CD4-positive, alpha-beta memory T cell (primary cell): ENCODE measurements at regions not wholly inside any gene's neighbourhood (a gene's known extent, or its start where the extent isn't known, plus 50 kb on each side); places are given as distances from the start of the nearest gene placed in this dataset.
"Not testable (repeated sequence)": the region's sequence is repeated elsewhere in the genome, so short reads cannot be mapped to it uniquely, and the experiment has no call there.

Experiments used
- CTCF ChIA-PET: fragments of 350-600 bp; sonication (Branson Sonifier 250); formaldehyde crosslinking; loops from one replicate; lab custom pipeline; 2021; ENCODE audit warnings: inconsistent platforms; ENCODE audit not compliant: partially characterized antibody; lab: Charles Lee
- POLR2A ChIA-PET: fragments of 350-600 bp; sonication (Branson Sonifier 250); formaldehyde crosslinking; loops from one replicate; lab custom pipeline; 2021; ENCODE audit not compliant: partially characterized antibody; lab: Charles Lee
- DNase-seq, 5 donors: peaks; one replicate each; pipeline versions ENCODE4 v3.0.0 to v3.0.0-alpha.2; 2020 to 2022; ENCODE audit warnings: mixed read lengths in 1 of 5
- H3K27ac ChIP-seq: one replicate; pipeline ENCODE4 v1.7.0; 2013; ENCODE audit warnings: low read depth, low read length
- H3K27me3 ChIP-seq: 2 replicates; pipeline ENCODE4 v1.7.0; 2013; ENCODE audit warnings: mild to moderate bottlenecking, low read length, moderate library complexity; ENCODE audit not compliant: insufficient read depth
- H3K36me3 ChIP-seq: 2 replicates; pipeline ENCODE4 v1.7.0; 2013; ENCODE audit warnings: mild to moderate bottlenecking, low read length, moderate library complexity; ENCODE audit not compliant: insufficient read depth
- H3K4me1 ChIP-seq: 2 replicates; pipeline ENCODE4 v1.7.0; 2013; ENCODE audit warnings: mild to moderate bottlenecking, low read length, moderate library complexity; ENCODE audit not compliant: insufficient read depth
- H3K4me3 ChIP-seq, 2 donors: one replicate each; pipeline ENCODE4 v1.7.0; 2013; ENCODE audit warnings: low read length in 2 of 2, mild to moderate bottlenecking in 1 of 2
- H3K9me3 ChIP-seq, 2 donors: one replicate each; pipeline ENCODE4 v1.7.0; 2013; ENCODE audit warnings: low read length in 2 of 2, control low read depth in 1 of 2; ENCODE audit not compliant: control insufficient read depth in 1 of 2
- H3K27ac Mint-ChIP-seq, 7 donors: one replicate each; pipeline ENCODE4 v1.8.0; 2020 to 2021; ENCODE audit warnings: mixed read lengths in 7 of 7, mild to moderate bottlenecking in 6 of 7, inconsistent platforms in 3 of 7, moderate library complexity in 3 of 7
- H3K27me3 Mint-ChIP-seq, 2 donors: one replicate each; pipeline ENCODE4 v1.8.0; 2020 to 2021; ENCODE audit warnings: mixed read lengths in 2 of 2
- H3K36me3 Mint-ChIP-seq, 2 donors: one replicate each; pipeline ENCODE4 v1.8.0; 2020 to 2021; ENCODE audit warnings: mixed read lengths in 2 of 2, inconsistent platforms in 1 of 2, mild to moderate bottlenecking in 1 of 2
- H3K4me1 Mint-ChIP-seq, 4 donors: one replicate each; pipeline ENCODE4 v1.8.0; 2020 to 2021; ENCODE audit warnings: mixed read lengths in 4 of 4, mild to moderate bottlenecking in 1 of 4
- H3K4me3 Mint-ChIP-seq, 8 donors: one replicate each; pipeline ENCODE4 v1.8.0; 2020 to 2021; ENCODE audit warnings: mixed read lengths in 8 of 8, mild to moderate bottlenecking in 7 of 8, moderate library complexity in 6 of 8, inconsistent platforms in 3 of 8
- H3K9me3 Mint-ChIP-seq, 8 donors: one replicate each; pipeline ENCODE4 v1.8.0; 2020 to 2021; ENCODE audit warnings: mixed read lengths in 8 of 8, mild to moderate bottlenecking in 5 of 8, inconsistent platforms in 3 of 8, moderate library complexity in 1 of 8
- intact Hi-C: fragments of 100-400 bp; cut with micrococcal nuclease; formaldehyde crosslinking; loops from one replicate; pipeline ENCODE4 v1.15.1; 2023

DNA sequence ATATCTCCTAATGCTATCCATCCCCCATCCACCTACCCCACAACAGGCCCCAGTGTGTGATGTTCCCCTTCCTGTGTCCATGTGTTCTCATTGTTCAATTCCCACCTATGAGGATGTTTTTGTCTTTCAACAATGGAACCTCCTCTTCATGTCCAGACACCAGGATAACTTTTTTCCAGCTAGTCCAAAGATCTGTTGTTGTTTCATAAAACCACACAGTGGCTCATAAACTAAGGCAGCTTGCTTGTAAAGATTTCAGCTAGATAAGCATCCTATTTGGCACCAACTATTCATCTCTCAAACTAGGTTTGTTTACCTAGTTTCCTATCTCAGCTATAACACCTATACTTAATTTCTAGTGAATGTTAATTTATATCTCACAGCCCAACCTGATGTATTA is 937.7 kb downstream of the TRIB2 start:
- Mint-ChIP-seq H3K27me3 (no peaks in the 10 kb centered on the region), H3K9me3 (peaks cover 0 to 13% (median 4%) of the 10 kb centered on the region in 8 donors), H3K4me3 (no peak overlapping the region), H3K4me1 (no peaks in the 10 kb centered on the region), H3K27ac (no peak overlapping the region), H3K36me3 (no peaks in the 10 kb centered on the region)
- intact Hi-C loops: no loop called here
- H3K4me3 ChIP-seq: no peak overlapping the region
- H3K9me3 ChIP-seq: no peaks in the 10 kb centered on the region
- no peaks in the 10 kb centered on the region for H3K4me1 ChIP-seq
- H3K27me3 ChIP-seq: no peaks in the 10 kb centered on the region
- no peak for DNase-seq
- ChIA-PET POLR2A (no interaction called here), CTCF (no interaction called here)
- H3K27ac ChIP-seq: no peak overlapping the region
- no peaks in the 10 kb centered on the region for H3K36me3 ChIP-seq

DNA sequence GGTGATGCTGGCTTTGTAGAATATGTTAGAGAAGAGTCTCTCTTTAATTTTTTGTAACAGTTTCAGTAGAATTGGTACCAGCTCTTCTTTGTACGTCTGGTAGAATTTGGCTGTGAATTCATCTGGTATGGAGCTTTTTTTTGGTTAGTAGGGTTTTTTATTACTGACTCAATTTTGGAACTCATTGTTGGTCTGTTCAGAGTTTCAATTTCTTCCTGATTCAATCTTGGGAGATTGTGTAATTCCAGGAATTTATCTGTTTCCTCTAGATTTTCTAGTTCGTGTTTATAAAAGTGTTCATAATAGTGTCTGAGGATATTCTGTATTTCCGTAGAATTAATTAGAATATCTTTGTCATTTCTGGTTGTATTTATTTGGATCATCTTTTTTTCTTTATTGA is 943.5 kb downstream of the TRIB2 start:
- H3K9me3 ChIP-seq: no peaks in the 10 kb centered on the region
- no peaks in the 10 kb centered on the region for H3K4me1 ChIP-seq
- no peak for DNase-seq
- Mint-ChIP-seq H3K27me3 (no peaks in the 10 kb centered on the region), H3K4me1 (no peaks in the 10 kb centered on the region), H3K4me3 (no peak overlapping the region), H3K9me3 (peaks cover 2 to 6% (median 6%) of the 10 kb centered on the region in 8 donors), H3K36me3 (peaks cover 0 to 3% of the 10 kb centered on the region in 2 donors), H3K27ac (no peak overlapping the region)
- intact Hi-C loops: no loop called here
- no peaks in the 10 kb centered on the region for H3K36me3 ChIP-seq
- no peaks in the 10 kb centered on the region for H3K27me3 ChIP-seq
- no peak overlapping the region for H3K4me3 ChIP-seq
- CTCF ChIA-PET: no interaction called here
- H3K27ac ChIP-seq: no peak overlapping the region
- POLR2A ChIA-PET: no interaction called here

DNA sequence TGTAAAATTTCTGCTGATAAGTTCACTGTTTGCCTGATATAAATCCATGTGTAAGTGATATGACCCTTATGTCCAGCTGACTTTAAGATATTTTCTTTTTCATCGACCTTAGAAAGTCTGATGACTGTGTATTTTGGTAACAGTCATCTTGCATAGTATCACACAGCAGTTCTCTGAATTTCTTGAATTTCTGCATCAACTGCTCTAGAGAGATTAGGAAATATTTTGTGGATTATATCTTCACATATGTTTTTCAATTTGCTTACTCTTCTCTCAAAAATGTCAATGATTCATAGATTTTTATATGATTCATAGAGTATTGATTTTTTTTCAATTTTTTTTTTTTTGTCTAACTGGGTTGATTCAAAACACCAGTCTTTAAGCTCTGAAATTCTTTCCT is 945.3 kb downstream of the TRIB2 start:
- Histone ChIP-seq H3K27me3 (no peaks in the 10 kb centered on the region), H3K9me3 (no peaks in the 10 kb centered on the region), H3K4me3 (no peak overlapping the region), H3K27ac (no peak overlapping the region), H3K36me3 (no peaks in the 10 kb centered on the region), H3K4me1 (no peaks in the 10 kb centered on the region)
- no peaks in the 10 kb centered on the region for H3K27me3 Mint-ChIP-seq
- peaks cover 0 to 3% of the 10 kb centered on the region in 2 donors for H3K36me3 Mint-ChIP-seq
- H3K9me3 Mint-ChIP-seq: peaks cover 3 to 7% (median 6%) of the 10 kb centered on the region in 8 donors
- no peak overlapping the region for H3K27ac Mint-ChIP-seq
- POLR2A ChIA-PET: no interaction called here
- H3K4me1 Mint-ChIP-seq: no peaks in the 10 kb centered on the region
- no peak for DNase-seq
- CTCF ChIA-PET: no interaction called here
- intact Hi-C loops: no loop called here
- no peak overlapping the region for H3K4me3 Mint-ChIP-seq

DNA sequence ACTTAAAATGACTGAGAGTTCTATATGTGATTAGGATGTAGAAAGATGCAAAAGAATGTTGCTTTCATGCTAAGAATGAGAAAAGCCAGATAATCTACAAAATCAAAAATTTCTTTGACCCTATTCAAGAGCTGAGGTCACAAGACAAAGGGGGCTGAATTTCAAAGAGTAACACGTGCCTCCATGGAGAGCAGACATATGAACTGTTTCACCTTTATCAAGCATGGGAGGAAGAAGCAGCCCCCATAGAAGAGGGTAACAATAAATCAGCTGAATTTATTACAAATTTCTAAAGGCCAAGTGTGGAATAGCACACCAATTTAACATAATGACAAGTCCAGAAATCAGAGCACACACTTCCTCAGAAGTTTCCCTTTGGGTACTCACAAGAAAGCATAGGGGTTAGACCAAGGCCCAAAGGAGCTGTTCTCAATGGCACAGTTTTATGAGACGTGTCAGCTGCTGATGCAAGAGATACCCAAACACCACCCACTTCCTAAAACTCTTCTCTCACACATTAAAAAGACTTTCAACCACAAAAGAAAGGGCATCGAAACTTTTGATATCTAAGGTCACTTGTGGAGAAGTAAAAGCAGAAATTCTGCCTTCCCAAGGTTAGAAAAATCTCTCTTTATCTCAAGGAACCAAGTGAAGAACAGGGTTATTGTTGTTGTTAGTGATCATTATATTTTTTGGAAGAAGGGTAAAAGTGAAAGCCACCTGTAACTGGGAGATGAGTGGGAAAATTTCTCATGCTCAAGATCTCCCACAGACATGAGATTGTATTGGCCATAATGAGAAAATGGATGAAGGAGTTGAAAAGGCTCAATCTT is 950.1 kb downstream of the TRIB2 start:
- Mint-ChIP-seq H3K27ac (no peak overlapping the region), H3K4me3 (no peak overlapping the region), H3K27me3 (no peaks in the 10 kb centered on the region), H3K4me1 (no peaks in the 10 kb centered on the region), H3K9me3 (peaks cover 0 to 8% (median 6%) of the 10 kb centered on the region in 8 donors), H3K36me3 (peaks cover 0 to 3% of the 10 kb centered on the region in 2 donors)
- H3K27ac ChIP-seq: no peak overlapping the region
- no peaks in the 10 kb centered on the region for H3K36me3 ChIP-seq
- ChIA-PET CTCF (no interaction called here), POLR2A (no interaction called here)
- DNase-seq: no peak
- no peaks in the 10 kb centered on the region for H3K9me3 ChIP-seq
- H3K4me3 ChIP-seq: no peak overlapping the region
- H3K4me1 ChIP-seq: no peaks in the 10 kb centered on the region
- H3K27me3 ChIP-seq: no peaks in the 10 kb centered on the region
- intact Hi-C loops: no loop called here

DNA sequence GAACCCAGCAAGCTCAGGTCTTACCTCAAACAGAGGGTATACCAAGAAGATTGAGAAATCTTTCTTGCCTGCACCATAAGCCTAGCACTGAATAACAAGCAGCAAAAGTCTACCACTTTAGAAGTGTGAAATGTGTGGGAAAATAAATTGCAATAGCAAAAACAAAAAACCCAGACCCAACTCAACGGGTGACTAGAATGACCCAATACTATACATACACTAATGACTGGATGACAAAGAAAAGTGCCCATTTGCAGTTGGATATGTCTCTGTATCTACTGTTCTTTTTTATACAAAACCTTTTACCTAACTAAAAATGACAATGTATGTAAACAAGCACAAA is 950.6 kb downstream of the TRIB2 start:
- Histone ChIP-seq H3K36me3 (no peaks in the 10 kb centered on the region), H3K27me3 (no peaks in the 10 kb centered on the region), H3K4me1 (no peaks in the 10 kb centered on the region), H3K4me3 (no peak overlapping the region), H3K9me3 (no peaks in the 10 kb centered on the region), H3K27ac (no peak overlapping the region)
- no peak overlapping the region for H3K27ac Mint-ChIP-seq
- ChIA-PET POLR2A (no interaction called here), CTCF (no interaction called here)
- H3K4me1 Mint-ChIP-seq: no peaks in the 10 kb centered on the region
- peaks cover 0 to 11% (median 5%) of the 10 kb centered on the region in 8 donors for H3K9me3 Mint-ChIP-seq
- intact Hi-C loops: no loop called here
- no peak for DNase-seq
- H3K36me3 Mint-ChIP-seq: peaks cover 0 to 3% of the 10 kb centered on the region in 2 donors
- no peak overlapping the region for H3K4me3 Mint-ChIP-seq
- no peaks in the 10 kb centered on the region for H3K27me3 Mint-ChIP-seq

DNA sequence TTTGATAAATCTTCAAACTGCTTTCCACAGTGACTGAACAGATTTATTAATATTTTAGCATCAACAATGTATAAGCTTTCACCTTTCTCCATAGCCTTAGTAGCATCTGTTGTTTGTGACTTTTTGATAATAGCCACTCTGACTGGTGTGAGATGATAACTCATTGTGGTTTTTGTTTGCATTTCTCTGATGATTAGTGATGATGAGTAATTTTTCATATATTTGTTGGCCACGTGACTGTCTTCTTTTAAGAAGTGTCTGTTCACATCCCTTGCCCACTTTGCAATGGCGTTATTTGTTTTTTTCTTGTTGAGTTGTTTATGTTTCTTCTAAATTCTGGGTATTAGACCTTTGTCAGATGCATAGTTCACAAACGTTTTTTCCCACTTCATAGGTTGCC is 952.9 kb downstream of the TRIB2 start:
- Histone ChIP-seq H3K36me3 (no peaks in the 10 kb centered on the region), H3K4me1 (no peaks in the 10 kb centered on the region), H3K27ac (no peak overlapping the region), H3K9me3 (no peaks in the 10 kb centered on the region), H3K27me3 (no peaks in the 10 kb centered on the region), H3K4me3 (no peak overlapping the region)
- no peaks in the 10 kb centered on the region for H3K27me3 Mint-ChIP-seq
- H3K4me1 Mint-ChIP-seq: no peaks in the 10 kb centered on the region
- H3K36me3 Mint-ChIP-seq: no peaks in the 10 kb centered on the region
- H3K27ac Mint-ChIP-seq: no peak overlapping the region
- DNase-seq: no peak
- POLR2A ChIA-PET: no interaction called here
- intact Hi-C loops: no loop called here
- peaks cover 0 to 11% (median under 1%) of the 10 kb centered on the region in 8 donors for H3K9me3 Mint-ChIP-seq
- CTCF ChIA-PET: no interaction called here
- H3K4me3 Mint-ChIP-seq: no peak overlapping the region

DNA sequence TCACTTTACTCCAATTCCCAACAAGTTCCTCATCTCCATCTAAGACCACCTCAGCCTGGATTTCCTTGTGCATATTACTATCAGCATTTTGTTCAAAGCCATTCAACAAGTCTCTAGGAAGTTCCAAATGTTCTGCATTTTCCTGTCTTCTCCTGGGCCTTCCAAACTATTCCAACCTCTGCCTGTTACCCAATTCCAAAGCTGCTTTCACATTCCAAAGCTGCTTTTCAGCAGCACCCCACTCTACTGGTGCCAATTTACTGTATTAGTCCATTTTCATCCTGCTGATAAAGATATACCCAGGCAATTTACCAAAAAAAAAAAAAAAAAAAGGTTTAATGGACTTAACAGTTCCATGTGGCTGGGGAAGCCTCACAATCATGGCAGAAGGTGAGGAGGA is 957.1 kb downstream of the TRIB2 start:
- H3K4me3 ChIP-seq, POLR2A ChIA-PET, H3K9me3 Mint-ChIP-seq, H3K4me3 Mint-ChIP-seq, H3K27me3 Mint-ChIP-seq, intact Hi-C loops, H3K9me3 ChIP-seq, H3K27ac ChIP-seq, H3K27me3 ChIP-seq, H3K36me3 Mint-ChIP-seq, H3K27ac Mint-ChIP-seq, H3K36me3 ChIP-seq, DNase-seq, H3K4me1 Mint-ChIP-seq, H3K4me1 ChIP-seq, CTCF ChIA-PET: not testable (repeated sequence)
